ENCODE measurements at regions not wholly inside any gene's neighbourhood (a gene's known extent, or its start where the extent isn't known, plus 50 kb on each side); places are given as distances from the start of the nearest gene placed in this dataset.

- DNase-seq, result no peak
Observed at GRCh38 chr2:6759689-6760088, 106.0 kb downstream of the CMPK2 start.

DNA sequence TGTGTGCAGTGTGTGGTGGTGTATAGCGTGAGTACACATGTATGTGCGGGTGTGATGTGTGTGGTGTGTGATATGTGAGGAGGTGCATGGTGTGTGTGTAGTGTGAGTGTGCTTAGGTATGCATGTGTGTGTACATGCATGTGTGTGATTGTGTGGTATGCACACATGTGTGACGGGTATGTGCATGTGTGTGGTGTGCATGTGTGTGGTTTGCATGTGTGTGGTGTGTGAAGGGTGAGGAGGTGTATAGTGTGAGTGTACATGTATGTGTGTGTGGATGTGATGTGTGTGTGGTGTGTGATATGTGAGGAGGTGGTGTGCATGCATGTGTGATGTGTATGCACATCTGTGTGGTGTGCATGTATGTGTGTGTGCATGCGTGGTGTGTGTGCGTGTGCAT, 105.6 kb downstream of the CMPK2 start:
- DNase-seq, result no peak

DNA sequence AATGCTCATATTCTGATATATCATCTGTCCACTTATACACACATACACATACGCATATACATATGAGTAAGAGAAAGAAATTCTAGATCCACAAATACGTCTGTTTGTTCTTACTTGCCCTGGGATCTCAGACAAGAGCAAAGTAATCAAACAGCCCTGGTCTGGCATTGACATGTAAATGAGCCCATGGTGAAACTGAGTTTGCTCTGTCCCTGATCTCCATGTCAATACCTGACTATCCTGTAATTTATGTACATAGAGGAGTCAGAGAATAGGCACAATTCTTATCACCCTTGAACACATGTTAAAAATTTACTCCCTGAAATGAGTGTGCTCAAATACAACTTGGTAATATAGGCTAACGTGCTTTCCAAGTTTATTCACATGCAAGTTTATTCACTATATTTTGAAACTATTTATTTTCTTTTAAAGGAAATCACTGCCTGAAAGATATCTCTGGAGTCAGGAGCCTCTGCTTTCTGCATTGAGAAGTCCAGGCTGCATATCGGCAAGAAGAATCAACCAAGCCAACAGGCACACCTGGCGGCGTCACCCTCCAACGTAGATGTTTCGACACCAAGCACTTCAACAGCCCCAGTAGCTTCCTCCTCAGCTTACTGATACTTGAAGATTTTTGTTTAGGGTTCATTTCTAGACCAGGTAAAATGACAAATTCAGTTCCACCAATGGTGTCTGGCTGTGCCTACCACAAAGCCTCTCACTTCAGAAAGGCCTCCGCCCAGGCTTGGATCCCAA, 100.6 kb downstream of the CMPK2 start:
- DNase-seq, result peak; percentile 93

DNA sequence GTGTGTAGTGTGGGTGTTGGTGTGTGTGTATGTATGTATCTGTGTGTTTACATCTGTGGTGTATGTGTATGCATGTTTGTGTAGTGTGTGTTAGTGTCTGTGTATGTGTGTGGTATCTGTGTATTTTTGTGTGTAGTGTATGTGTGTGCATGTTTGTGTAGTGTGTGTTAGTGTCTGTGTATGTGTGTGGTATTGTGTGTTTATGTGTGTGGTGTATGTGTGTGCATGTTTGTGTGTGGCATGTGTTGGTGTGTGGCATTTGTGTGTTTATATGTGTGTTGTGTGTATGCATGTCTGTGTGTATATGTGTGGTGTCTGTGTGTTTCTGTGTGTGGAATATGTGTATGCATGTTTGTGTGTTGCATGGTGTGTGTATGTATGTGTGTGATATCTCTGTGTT, 96.4 kb downstream of the CMPK2 start:
- no peak for DNase-seq

- DNase-seq, result no peak
Observed at GRCh38 chr2:6770006-6770405, 95.7 kb downstream of the CMPK2 start.

- DNase-seq, result no peak
Observed at GRCh38 chr2:6771634-6772611, 93.8 kb downstream of the CMPK2 start.

DNA sequence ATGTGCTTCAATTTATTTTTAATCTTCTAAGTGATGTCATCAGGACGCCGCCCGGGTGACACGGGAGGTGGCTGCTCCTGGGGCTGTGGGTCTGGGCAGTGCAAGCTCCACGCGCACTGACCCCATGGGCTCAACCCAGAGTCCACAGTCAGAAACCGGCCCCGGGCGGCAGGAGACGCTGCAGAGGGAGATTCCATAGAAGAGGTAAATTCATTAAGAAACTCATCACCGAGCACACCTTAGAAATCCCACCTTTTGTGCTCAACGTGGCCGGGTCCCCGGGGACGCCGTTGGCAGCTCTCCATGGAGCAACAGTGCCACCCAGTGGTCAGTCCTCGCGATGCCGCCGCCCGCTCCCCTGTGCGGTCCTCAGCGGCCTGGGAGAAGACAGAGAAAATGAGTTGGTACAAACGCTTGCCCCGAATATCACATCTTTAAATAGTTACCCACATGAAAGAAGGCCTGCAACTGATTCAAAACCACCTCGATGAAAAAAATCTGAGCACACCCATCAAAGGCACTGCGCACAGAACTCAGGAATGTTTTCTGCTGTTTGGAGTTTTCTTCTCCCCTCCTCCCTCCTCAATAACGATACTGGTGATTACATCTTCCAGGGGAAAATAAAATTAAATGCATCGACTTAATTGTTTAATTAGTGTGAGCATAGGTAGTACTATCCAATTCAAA, 92.6 kb downstream of the CMPK2 start:
- peak; percentile 77 for DNase-seq

DNA sequence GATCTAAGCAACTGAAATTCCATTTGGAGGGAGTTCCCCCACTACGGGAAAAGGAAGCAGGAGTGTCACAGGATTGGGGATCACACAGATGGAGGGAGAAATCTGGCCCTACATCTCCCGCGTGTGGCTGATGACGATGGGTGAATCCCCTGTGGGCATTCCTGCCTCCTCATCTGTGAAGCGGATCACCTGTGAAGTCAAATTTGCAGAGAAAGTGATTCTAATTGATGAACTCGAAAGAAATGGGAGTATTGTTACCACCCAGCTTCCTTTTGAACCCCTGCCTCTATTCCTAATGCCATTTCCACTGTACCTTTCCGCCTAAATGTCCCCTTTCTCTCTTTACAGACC, 92.0 kb downstream of the CMPK2 start:
- no peak for DNase-seq

DNA sequence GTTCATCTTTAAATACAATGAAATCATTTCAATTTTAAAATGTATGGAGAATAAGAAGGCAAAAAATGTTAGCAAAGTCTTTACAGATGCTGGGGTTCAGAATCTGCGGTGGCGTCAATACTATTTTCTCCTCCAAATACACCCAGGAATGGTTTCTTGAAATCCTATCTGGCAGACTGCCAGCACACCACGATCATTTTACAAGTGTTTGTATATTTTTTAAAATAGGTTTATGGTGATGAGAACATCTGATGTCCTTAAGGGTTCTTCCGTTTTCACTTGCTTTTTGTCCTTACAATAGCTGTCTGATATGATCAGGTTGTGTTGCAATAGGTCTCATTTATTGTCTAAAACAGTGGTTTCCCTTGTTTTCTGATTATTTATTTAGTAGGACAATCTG, 89.6 kb downstream of the CMPK2 start:
- DNase-seq, result no peak

- no peak for DNase-seq
Observed at GRCh38 chr2:6777626-6778025, 88.1 kb downstream of the CMPK2 start.

GRCh38 chr2:6780765-6781274, 84.9 kb downstream of the CMPK2 start:
- peak; percentile 88 for DNase-seq

- DNase-seq, result no peak
Observed at GRCh38 chr2:6782517-6783237, 83.0 kb downstream of the CMPK2 start.

GRCh38 chr2:6783238-6783614, 82.5 kb downstream of the CMPK2 start:
- no peak for DNase-seq

- DNase-seq, result no peak
Observed at GRCh38 chr2:6784291-6784690, 81.4 kb downstream of the CMPK2 start.

- DNase-seq, result no peak
Observed at GRCh38 chr2:6785493-6785892, 80.2 kb downstream of the CMPK2 start.

DNA sequence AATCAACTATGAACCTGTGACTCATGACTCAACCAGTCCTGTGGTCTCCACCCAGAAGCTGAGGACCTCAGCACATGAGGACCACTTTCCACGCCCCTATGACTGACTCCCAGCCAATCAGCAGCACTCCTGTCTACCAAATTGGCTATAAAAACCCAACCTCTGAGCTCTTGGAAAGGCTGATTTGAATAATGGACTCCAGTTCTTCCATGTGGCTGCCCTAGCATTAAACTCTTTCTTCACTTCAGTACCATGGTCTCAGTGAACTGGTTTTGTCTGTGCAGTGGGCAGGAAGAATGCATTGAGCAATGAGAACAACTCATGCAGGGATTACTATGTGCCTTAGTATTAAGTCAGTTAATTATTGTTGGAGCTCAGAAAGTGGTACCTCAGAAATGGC, 78.3 kb downstream of the CMPK2 start:
- DNase-seq, result no peak

GRCh38 chr2:6788614-6789013, 77.1 kb downstream of the CMPK2 start:
- no peak for DNase-seq

- no peak for DNase-seq
Observed at GRCh38 chr2:6789559-6790138, 76.1 kb downstream of the CMPK2 start.

- DNase-seq, result peak; percentile 5
Observed at GRCh38 chr2:6791682-6792081, 74.0 kb downstream of the CMPK2 start.

- no peak for DNase-seq
Observed at GRCh38 chr2:6792883-6793282, 72.8 kb downstream of the CMPK2 start.

DNA sequence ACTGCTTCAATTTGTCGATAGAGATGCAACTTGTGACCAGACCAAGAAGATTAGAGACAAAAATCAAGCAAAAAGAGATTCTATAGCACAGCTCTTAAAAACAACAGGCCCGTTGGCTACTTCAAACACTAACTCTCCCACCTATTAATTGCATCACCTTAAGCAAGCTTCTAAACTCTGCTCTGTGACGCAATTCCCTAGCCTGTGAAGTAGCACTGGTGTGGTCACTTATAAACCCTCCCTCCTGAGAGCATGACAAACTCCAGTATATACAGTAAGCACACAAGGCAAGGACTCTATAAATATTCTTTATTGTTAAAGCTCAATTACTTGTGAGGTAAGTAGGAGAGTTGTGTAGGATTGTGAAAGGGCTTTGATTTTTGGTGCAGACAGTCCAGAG, 72.3 kb downstream of the CMPK2 start:
- DNase-seq, result peak; percentile 4

- no peak for DNase-seq
Observed at GRCh38 chr2:6793913-6794312, 71.8 kb downstream of the CMPK2 start.
